GM23338 (cell line): ENCODE measurements at regions not wholly inside any gene's neighbourhood (a gene's known extent, or its start where the extent isn't known, plus 50 kb on each side); places are given as distances from the start of the nearest gene placed in this dataset.

Experiments
- ATAC-seq: fragments of 200-7000 bp; cut with Tn5 transposase; 3 replicates; pipeline ENCODE4 v1.9.1; 2020
- DNase-seq: peaks from one replicate; pipeline ENCODE4 v3.0.0-alpha.2; 2015; ENCODE audit warnings: low spot score
- H2AFZ ChIP-seq: fragments of 200-600 bp; sonication (generic); 2 replicates; pipeline ENCODE4 v1.8.0; 2016; ENCODE audit warnings: antibody characterized with exemption, mild to moderate bottlenecking, moderate library complexity
- H3F3A ChIP-seq: fragments of 200-600 bp; sonication (generic); replicated peaks from 2 replicates; pipeline ENCODE4 v1.8.0; 2017; ENCODE audit warnings: antibody characterized with exemption, mixed run types, low read depth
- H3K27ac ChIP-seq: fragments of 200-600 bp; sonication (generic); 2 replicates; pipeline ENCODE4 v1.6.1; 2016; ENCODE audit warnings: low read depth
- H3K27me3 ChIP-seq: fragments of 200-600 bp; sonication (generic); 2 replicates; pipeline ENCODE4 v1.8.0; 2016; ENCODE audit warnings: mild to moderate bottlenecking, mixed run types, moderate library complexity; ENCODE audit not compliant: insufficient read depth
- H3K36me3 ChIP-seq: fragments of 200-600 bp; sonication (generic); 2 replicates; pipeline ENCODE4 v1.8.0; 2016; ENCODE audit warnings: mild to moderate bottlenecking; ENCODE audit not compliant: insufficient read depth
- H3K4me1 ChIP-seq: fragments of 200-600 bp; sonication (generic); 2 replicates; pipeline ENCODE4 v1.8.0; 2016; ENCODE audit warnings: mild to moderate bottlenecking, moderate library complexity; ENCODE audit not compliant: insufficient read depth
- H3K4me2 ChIP-seq: fragments of 200-600 bp; sonication (generic); 2 replicates; pipeline ENCODE4 v1.7.1; 2017; ENCODE audit warnings: mixed run types
- H3K4me3 ChIP-seq: fragments of 200-600 bp; sonication (generic); 2 replicates; pipeline ENCODE4 v1.6.1; 2016; ENCODE audit warnings: mixed run types
- H3K79me2 ChIP-seq: fragments of 200-600 bp; sonication (generic); replicated peaks from 2 replicates; pipeline ENCODE4 v1.8.0; 2017; ENCODE audit warnings: mild to moderate bottlenecking; ENCODE audit not compliant: insufficient read depth
- H3K9me2 ChIP-seq: fragments of 200-600 bp; sonication (generic); 2 replicates; pipeline ENCODE4 v1.8.0; 2017; ENCODE audit not compliant: insufficient read depth
- H4K20me1 ChIP-seq: fragments of 200-600 bp; sonication (generic); replicated peaks from 2 replicates; pipeline ENCODE4 v1.8.0; 2017; ENCODE audit warnings: mild to moderate bottlenecking; ENCODE audit not compliant: insufficient read depth
- H3K27ac Mint-ChIP-seq: 2 replicates; pipeline ENCODE4 v1.8.0; 2020; ENCODE audit warnings: inconsistent platforms, mild to moderate bottlenecking, moderate library complexity, mixed read lengths
- H3K27me3 Mint-ChIP-seq: 3 replicates; pipeline ENCODE4 v1.8.0; 2022; ENCODE audit warnings: low read depth, mild to moderate bottlenecking, moderate library complexity, mixed read lengths, inconsistent platforms; ENCODE audit not compliant: insufficient read depth, poor library complexity
- H3K36me3 Mint-ChIP-seq: 3 replicates; pipeline ENCODE4 v1.8.0; 2021; ENCODE audit warnings: low read depth, mild to moderate bottlenecking, inconsistent platforms, moderate library complexity, mixed read lengths
- H3K4me1 Mint-ChIP-seq: 3 replicates; pipeline ENCODE4 v1.8.0; 2020; ENCODE audit warnings: mild to moderate bottlenecking, inconsistent platforms, mixed read lengths
- H3K4me3 Mint-ChIP-seq: 3 replicates; pipeline ENCODE4 v1.8.0; 2021; ENCODE audit warnings: moderate library complexity, mild to moderate bottlenecking, inconsistent platforms, mixed read lengths
- H3K9me3 Mint-ChIP-seq: 3 replicates; pipeline ENCODE4 v1.8.0; 2020; ENCODE audit warnings: moderate library complexity, mild to moderate bottlenecking, inconsistent platforms, mixed read lengths
- CREB1 ChIP-seq: fragments of 250-450 bp; sonication (Bioruptor Pico); IDR thresholded peaks from 2 replicates; pipeline ENCODE4 v1.5.0; 2020; ENCODE audit warnings: low read depth, mild to moderate bottlenecking, moderate library complexity
- EZH2 ChIP-seq: fragments of 200-600 bp; sonication (generic); IDR thresholded peaks from one replicate; pipeline ENCODE4 v1.8.0; 2017; ENCODE audit warnings: antibody characterized with exemption, mild to moderate bottlenecking, low read depth; ENCODE audit not compliant: unreplicated experiment
- EZH2phosphoT487 ChIP-seq: fragments of 200-600 bp; sonication (generic); IDR thresholded peaks from one replicate; pipeline ENCODE4 v1.8.1; 2018; ENCODE audit warnings: antibody characterized with exemption; ENCODE audit not compliant: unreplicated experiment
- JUNB ChIP-seq: IDR thresholded peaks from one replicate; pipeline ENCODE4 v1.6.1; 2016; ENCODE audit warnings: antibody characterized with exemption; ENCODE audit not compliant: unreplicated experiment
- NANOG ChIP-seq: IDR thresholded peaks from 2 replicates; pipeline ENCODE4 v1.6.1; 2016; ENCODE audit warnings: antibody characterized with exemption, borderline replicate concordance
- POLR2AphosphoS5 ChIP-seq: IDR thresholded peaks from 2 replicates; pipeline ENCODE4 v1.6.1; 2016; ENCODE audit warnings: antibody characterized with exemption, low read depth
- STAT1 ChIP-seq: IDR thresholded peaks from one replicate; pipeline ENCODE4 v1.6.1; 2016; ENCODE audit warnings: antibody characterized with exemption; ENCODE audit not compliant: unreplicated experiment
- ZNF331 ChIP-seq: fragments of 250-450 bp; sonication (Bioruptor Pico); IDR thresholded peaks from 2 replicates; pipeline ENCODE4 v1.5.0; 2020; ENCODE audit warnings: low read depth, mild to moderate bottlenecking, moderate library complexity
- TF ChIP-seq, protein P1 (sequence below): IDR thresholded peaks from 2 replicates; pipeline ENCODE4 v1.6.1; 2016; ENCODE audit warnings: antibody characterized with exemption
- TF ChIP-seq, protein P2 (sequence below): fragments of 250-450 bp; sonication (Bioruptor Pico); IDR thresholded peaks from 2 replicates; pipeline ENCODE4 v1.5.0; 2020; ENCODE audit warnings: mild to moderate bottlenecking, moderate library complexity
- TF ChIP-seq, protein P3 (sequence below), 2 experiments: fragments of 200-600 bp in 1 of 2; sonication (generic) in 1 of 2; conservative IDR thresholded peaks; 2 replicates each; pipeline versions ENCODE4 v1.5.1 to v1.6.1; 2016 to 2017; ENCODE audit warnings: antibody characterized with exemption in 2 of 2, low read depth in 2 of 2, mild to moderate bottlenecking in 2 of 2, moderate library complexity in 1 of 2
- TF ChIP-seq, protein P4 (sequence below): IDR thresholded peaks from one replicate; pipeline ENCODE4 v1.6.1; 2018; ENCODE audit warnings: antibody characterized with exemption; ENCODE audit not compliant: unreplicated experiment

DNA sequence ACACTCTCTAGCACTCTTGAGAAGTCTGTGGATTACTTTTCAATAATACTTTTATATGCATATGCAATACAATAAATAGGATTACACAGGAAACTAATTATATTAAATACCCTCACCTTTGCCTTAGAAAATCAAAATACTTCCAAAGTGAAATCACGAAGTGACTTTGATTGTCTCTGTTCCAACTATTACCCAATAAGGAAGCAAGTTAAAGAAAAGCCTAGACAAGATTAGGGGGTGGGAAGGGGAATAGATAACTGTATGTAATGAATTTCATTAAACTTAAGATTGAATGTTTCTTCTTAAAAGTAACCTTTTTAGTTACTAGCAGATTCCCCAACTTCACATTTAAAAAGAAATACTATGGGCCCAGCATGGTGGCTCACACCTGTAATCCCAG is 66.6 kb upstream of the SOX4 start (continued):
- TF ChIP-seq, protein P1, sequence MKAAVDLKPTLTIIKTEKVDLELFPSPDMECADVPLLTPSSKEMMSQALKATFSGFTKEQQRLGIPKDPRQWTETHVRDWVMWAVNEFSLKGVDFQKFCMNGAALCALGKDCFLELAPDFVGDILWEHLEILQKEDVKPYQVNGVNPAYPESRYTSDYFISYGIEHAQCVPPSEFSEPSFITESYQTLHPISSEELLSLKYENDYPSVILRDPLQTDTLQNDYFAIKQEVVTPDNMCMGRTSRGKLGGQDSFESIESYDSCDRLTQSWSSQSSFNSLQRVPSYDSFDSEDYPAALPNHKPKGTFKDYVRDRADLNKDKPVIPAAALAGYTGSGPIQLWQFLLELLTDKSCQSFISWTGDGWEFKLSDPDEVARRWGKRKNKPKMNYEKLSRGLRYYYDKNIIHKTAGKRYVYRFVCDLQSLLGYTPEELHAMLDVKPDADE, result no peak
- TF ChIP-seq, protein P2, sequence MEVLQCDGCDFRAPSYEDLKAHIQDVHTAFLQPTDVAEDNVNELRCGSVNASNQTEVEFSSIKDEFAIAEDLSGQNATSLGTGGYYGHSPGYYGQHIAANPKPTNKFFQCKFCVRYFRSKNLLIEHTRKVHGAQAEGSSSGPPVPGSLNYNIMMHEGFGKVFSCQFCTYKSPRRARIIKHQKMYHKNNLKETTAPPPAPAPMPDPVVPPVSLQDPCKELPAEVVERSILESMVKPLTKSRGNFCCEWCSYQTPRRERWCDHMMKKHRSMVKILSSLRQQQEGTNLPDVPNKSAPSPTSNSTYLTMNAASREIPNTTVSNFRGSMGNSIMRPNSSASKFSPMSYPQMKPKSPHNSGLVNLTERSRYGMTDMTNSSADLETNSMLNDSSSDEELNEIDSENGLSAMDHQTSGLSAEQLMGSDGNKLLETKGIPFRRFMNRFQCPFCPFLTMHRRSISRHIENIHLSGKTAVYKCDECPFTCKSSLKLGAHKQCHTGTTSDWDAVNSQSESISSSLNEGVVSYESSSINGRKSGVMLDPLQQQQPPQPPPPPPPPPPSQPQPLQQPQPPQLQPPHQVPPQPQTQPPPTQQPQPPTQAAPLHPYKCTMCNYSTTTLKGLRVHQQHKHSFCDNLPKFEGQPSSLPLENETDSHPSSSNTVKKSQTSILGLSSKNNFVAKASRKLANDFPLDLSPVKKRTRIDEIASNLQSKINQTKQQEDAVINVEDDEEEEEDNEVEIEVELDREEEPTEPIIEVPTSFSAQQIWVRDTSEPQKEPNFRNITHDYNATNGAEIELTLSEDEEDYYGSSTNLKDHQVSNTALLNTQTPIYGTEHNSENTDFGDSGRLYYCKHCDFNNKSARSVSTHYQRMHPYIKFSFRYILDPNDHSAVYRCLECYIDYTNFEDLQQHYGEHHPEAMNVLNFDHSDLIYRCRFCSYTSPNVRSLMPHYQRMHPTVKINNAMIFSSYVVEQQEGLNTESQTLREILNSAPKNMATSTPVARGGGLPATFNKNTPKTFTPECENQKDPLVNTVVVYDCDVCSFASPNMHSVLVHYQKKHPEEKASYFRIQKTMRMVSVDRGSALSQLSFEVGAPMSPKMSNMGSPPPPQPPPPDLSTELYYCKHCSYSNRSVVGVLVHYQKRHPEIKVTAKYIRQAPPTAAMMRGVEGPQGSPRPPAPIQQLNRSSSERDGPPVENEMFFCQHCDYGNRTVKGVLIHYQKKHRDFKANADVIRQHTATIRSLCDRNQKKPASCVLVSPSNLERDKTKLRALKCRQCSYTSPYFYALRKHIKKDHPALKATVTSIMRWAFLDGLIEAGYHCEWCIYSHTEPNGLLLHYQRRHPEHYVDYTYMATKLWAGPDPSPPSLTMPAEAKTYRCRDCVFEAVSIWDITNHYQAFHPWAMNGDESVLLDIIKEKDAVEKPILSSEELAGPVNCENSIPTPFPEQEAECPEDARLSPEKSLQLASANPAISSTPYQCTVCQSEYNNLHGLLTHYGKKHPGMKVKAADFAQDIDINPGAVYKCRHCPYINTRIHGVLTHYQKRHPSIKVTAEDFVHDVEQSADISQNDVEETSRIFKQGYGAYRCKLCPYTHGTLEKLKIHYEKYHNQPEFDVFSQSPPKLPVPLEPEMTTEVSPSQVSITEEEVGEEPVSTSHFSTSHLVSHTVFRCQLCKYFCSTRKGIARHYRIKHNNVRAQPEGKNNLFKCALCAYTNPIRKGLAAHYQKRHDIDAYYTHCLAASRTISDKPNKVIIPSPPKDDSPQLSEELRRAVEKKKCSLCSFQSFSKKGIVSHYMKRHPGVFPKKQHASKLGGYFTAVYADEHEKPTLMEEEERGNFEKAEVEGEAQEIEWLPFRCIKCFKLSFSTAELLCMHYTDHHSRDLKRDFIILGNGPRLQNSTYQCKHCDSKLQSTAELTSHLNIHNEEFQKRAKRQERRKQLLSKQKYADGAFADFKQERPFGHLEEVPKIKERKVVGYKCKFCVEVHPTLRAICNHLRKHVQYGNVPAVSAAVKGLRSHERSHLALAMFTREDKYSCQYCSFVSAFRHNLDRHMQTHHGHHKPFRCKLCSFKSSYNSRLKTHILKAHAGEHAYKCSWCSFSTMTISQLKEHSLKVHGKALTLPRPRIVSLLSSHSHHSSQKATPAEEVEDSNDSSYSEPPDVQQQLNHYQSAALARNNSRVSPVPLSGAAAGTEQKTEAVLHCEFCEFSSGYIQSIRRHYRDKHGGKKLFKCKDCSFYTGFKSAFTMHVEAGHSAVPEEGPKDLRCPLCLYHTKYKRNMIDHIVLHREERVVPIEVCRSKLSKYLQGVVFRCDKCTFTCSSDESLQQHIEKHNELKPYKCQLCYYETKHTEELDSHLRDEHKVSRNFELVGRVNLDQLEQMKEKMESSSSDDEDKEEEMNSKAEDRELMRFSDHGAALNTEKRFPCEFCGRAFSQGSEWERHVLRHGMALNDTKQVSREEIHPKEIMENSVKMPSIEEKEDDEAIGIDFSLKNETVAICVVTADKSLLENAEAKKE (CRISPR knock-in tag), result no peak
- TF ChIP-seq NANOG (no peak), JUNB (no peak)

DNA sequence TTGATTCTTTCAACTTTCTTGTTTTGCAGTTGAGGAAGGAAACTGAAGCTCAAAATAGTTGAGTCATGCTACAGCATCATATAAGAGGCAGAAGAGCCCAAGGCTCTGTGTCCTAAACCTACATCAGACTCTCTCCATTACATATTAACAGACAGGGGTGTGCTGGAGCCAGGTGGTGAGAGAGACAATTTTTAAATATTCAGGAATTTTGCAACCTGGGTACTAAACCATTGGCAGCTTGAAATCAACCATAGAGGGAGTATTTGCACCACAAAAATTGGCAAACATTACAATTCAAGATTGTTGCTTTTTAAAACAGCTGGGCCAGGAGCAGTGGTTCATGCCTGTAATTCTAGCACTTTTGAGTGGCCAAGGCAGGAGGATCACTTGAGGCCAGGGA is 65.8 kb upstream of the SOX4 start:
- Histone ChIP-seq H3K27ac (no peak overlapping the region), H3K27me3 (no peaks in the 10 kb centered on the region), H3K36me3 (no peaks in the 10 kb centered on the region), H3K9me2 (no peaks in the 10 kb centered on the region), H2AFZ (0 out of 2 replicates have a peak overlapping the region, but pooled peaks have one; percentile 4), H3K4me3 (no peak overlapping the region), H4K20me1 (no peaks in the 10 kb centered on the region), H3K79me2 (no peaks in the 10 kb centered on the region), H3F3A (no peaks in the 10 kb centered on the region), H3K4me1 (peaks cover 4% of the 10 kb centered on the region; the same call in 1 of the 2 replicates), H3K4me2 (no peak overlapping the region)
- no peak overlapping the region for H3K4me3 Mint-ChIP-seq
- H3K9me3 Mint-ChIP-seq, result no peaks in the 10 kb centered on the region
- peaks cover 5% of the 10 kb centered on the region for H3K27me3 Mint-ChIP-seq
- DNase-seq (no peak), ATAC-seq (no peak)
- peaks cover 11% of the 10 kb centered on the region; the same call in 2 of the 3 replicates for H3K4me1 Mint-ChIP-seq
- H3K36me3 Mint-ChIP-seq, result no peaks in the 10 kb centered on the region
- no peak overlapping the region; the same call in 1 of the 2 replicates for H3K27ac Mint-ChIP-seq
- TF ChIP-seq, protein P3, sequence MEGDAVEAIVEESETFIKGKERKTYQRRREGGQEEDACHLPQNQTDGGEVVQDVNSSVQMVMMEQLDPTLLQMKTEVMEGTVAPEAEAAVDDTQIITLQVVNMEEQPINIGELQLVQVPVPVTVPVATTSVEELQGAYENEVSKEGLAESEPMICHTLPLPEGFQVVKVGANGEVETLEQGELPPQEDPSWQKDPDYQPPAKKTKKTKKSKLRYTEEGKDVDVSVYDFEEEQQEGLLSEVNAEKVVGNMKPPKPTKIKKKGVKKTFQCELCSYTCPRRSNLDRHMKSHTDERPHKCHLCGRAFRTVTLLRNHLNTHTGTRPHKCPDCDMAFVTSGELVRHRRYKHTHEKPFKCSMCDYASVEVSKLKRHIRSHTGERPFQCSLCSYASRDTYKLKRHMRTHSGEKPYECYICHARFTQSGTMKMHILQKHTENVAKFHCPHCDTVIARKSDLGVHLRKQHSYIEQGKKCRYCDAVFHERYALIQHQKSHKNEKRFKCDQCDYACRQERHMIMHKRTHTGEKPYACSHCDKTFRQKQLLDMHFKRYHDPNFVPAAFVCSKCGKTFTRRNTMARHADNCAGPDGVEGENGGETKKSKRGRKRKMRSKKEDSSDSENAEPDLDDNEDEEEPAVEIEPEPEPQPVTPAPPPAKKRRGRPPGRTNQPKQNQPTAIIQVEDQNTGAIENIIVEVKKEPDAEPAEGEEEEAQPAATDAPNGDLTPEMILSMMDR (conservative IDR thresholded peaks at IDR 0.05; ENCODE audit: low read depth in 2 of 2), result no peak
- TF ChIP-seq ZNF331 (no peak), NANOG (no peak), JUNB (no peak), CREB1 (no peak), STAT1 (no peak), EZH2phosphoT487 (no peak), POLR2AphosphoS5 (no peak), EZH2 (no peak)
- TF ChIP-seq, protein P4, sequence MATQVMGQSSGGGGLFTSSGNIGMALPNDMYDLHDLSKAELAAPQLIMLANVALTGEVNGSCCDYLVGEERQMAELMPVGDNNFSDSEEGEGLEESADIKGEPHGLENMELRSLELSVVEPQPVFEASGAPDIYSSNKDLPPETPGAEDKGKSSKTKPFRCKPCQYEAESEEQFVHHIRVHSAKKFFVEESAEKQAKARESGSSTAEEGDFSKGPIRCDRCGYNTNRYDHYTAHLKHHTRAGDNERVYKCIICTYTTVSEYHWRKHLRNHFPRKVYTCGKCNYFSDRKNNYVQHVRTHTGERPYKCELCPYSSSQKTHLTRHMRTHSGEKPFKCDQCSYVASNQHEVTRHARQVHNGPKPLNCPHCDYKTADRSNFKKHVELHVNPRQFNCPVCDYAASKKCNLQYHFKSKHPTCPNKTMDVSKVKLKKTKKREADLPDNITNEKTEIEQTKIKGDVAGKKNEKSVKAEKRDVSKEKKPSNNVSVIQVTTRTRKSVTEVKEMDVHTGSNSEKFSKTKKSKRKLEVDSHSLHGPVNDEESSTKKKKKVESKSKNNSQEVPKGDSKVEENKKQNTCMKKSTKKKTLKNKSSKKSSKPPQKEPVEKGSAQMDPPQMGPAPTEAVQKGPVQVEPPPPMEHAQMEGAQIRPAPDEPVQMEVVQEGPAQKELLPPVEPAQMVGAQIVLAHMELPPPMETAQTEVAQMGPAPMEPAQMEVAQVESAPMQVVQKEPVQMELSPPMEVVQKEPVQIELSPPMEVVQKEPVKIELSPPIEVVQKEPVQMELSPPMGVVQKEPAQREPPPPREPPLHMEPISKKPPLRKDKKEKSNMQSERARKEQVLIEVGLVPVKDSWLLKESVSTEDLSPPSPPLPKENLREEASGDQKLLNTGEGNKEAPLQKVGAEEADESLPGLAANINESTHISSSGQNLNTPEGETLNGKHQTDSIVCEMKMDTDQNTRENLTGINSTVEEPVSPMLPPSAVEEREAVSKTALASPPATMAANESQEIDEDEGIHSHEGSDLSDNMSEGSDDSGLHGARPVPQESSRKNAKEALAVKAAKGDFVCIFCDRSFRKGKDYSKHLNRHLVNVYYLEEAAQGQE, result no peak
